ENCODE measurements at regions not wholly inside any gene's neighbourhood (a gene's known extent, or its start where the extent isn't known, plus 50 kb on each side); places are given as distances from the start of the nearest gene placed in this dataset.
"Not testable (repeated sequence)": the region's sequence is repeated elsewhere in the genome, so short reads cannot be mapped to it uniquely, and the experiment has no call there.

DNA sequence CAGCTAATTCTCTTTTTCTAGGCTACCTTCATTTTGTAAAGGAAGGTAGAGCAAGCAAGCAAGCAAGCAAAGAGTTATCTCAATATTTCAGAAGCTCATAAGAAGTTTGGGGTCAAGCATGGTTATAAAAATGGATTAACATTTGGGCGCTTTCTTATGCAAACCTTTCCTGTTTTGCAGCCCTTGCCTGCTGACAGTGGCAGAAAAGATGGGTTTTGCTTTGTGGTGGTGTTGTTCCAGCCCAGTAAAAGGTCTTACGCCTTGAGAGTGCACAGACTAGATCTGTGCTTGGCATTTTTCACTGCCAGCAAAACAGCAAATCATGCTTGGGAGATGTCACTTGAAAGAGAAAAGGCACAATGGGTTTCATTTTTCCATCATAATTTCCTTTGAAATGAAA is 1320.6 kb upstream of the CELF4 start:
- DNase-seq: no peak

DNA sequence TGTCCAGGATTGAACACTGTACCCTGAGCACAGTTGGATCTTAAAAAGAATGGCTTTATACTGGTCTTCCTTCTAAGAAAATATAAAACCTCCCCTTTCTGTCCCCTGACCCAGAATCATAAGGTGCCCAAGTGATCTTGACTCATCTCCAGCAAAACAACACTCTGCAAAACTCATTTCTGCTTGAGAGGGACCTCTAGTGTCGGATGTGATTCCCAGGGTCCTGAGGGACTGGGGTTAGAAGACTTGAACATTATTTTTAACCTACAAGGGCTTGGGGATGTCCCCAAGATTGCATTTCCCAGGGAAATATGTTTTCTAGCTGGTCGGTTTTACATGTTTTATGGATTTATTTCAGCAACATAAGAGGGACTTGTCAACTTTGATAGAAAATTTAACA is 1318.5 kb upstream of the CELF4 start:
- no peak for DNase-seq

DNA sequence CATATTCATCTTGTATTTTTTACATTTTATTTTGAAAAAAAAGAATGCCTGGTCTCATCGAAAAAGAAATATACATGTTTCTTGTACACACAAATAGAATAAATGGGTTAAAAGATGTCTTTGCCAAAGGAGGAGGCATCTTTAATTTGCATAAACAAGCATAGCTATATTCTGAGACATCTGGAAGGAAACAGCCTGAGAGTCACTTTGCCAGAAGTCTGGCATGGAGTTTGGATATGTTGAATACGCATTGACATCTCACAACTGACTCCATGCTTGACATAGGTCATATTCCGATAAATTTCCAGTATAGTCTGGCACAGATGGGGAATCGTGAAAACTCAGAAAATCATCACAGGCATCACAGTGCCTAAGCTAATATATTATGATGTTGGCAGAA is 1317.5 kb upstream of the CELF4 start:
- no peak for DNase-seq

DNA sequence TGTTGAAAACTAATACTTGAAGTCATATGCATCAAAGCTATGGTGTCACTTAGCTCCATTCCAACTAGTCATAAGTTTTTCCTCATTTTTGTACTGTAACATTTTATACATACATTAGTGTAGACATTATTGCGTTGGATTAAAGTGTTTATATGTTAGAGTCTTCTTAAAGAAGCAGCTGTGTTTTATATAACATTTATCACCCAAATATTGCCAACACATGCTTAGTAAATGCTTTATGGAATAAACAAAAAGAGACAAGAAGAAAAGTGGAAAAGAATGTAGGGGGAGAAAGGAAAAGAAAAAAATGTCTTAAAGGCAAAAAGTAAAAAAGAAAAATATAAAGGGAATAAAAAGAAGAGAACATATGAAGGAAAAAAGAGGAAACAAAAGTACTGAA is 1314.3 kb upstream of the CELF4 start:
- DNase-seq: no peak

DNA sequence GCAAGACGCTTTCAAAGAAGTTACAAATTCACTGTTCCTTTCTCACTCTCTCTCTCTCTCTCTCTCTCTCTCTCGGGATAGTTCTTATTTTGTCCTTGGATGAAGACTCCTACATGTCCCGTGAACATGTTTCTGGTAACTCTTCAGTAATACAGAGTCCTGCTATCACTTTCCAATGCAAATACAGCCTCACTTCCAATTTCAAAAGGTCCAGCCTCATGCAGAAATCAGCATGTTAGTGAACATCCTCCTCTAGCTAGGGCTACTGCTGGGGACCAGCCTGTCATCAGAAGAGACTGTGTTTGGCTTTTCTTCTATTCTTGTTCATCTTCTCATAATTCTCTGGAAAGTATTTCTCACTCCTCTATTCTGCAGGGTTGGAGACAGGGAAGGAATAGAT is 1306.7 kb upstream of the CELF4 start:
- DNase-seq: no peak

DNA sequence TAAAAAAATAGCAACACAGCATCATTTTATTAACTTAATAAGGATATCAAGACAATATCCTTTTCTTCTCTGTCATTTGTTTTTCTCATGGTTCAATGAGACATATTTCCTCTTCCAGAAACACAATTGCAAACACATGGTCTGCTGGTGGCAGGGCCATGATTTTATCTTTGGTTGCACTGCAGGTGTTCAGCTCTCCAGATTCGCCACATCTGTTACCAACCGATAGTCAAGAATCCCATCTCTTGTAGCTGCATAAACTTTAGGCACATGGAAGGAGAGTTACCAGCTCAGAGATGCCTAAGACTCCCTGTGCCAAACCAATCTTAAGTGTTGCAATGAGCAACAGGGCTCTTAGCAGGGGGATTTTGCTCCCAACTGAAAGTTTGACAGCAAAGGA is 1303.2 kb upstream of the CELF4 start:
- DNase-seq: no peak

DNA sequence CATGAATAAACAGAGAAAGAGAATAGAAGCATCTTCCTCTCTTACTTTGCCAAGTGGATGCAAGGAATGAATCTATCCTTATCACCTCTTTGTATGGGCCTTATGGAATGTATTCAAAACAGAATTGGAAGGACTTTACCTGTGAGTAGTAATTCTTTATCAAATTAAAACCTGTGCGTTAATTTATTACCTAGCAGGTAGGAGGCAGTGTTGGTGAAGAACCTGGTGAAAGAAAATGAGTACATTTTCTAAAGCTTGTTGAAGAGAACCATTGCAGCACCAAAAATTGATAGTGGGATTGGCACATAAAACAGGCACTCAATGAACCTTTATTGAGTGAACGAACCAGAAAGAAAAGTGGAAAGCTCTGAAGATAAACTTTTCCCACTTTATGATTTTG is 1302.1 kb upstream of the CELF4 start:
- no peak for DNase-seq

DNA sequence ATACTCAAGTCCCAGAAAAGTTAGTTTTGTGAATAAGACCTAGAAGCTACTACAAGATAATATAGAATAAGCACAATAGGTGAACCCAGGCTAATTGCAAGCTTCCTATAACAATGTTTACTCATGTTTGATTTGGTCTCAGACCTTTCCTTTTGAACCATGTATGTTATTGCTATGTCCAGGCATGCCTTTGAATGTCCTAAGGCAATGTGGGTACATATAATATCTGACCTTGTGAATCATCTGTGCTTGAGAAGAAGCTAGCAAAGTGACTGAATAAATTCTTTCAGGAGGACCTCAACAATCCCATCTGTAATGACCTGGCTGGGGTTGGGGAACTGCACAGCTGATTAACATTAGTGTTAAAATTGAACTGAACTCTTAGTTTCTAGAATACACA is 1285.9 kb upstream of the CELF4 start:
- no peak for DNase-seq

DNA sequence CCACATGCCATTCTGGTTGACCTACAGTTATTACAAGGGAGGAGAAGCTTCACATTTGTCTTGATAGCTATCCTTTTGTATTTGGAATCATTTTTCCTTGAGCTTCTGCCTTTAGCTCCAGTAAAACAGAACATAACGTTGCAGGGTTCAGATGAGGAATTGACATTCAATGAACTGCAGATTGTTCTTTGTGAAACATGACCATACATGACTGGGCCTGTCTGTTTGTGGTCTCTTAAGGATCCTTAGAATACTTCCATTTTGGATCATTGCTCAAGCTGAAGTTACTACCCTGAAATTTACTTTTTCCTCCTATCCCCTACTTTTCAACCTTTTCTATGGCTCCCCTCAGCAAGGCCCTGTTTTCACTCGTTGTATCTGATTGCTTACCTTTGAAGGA is 1281.7 kb upstream of the CELF4 start:
- DNase-seq: no peak

DNA sequence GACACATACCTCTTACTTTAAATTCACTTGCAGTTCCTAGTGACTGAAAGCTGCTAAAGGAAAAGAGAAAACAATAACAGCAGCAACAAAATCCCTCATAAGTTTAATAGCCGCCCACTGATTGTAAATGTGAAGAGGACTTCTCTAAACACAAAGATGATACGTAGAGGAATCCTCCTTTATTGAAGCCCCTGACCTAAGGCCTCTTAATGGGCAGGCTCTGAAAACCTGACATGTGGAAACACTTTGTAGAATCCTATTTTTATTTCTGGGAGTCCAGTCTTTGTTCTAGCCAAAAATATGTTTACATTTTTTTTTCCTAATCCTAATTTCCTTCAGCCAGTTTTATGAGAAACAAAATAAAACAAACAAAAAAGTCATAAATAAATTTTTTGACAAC is 1277.7 kb upstream of the CELF4 start:
- no peak for DNase-seq

DNA sequence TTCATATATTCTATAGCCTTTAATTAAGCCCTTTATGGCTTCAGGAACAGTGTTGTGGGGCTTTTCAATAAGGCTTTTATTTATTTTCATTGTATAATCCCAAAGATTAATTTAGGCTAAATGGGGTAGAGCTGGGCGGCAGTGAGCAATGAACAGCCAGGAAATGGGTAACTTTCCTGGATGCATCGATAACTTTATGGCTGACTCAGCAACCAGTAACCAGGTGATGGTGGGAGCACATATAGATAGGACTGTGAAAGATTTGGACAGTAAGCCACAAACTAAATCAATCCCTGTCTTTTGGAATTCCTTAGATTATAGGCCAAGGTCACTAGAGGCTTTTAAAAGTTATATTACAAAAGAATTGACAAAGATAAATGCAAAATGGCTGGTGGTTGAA is 1260.6 kb upstream of the CELF4 start:
- no peak for DNase-seq

DNA sequence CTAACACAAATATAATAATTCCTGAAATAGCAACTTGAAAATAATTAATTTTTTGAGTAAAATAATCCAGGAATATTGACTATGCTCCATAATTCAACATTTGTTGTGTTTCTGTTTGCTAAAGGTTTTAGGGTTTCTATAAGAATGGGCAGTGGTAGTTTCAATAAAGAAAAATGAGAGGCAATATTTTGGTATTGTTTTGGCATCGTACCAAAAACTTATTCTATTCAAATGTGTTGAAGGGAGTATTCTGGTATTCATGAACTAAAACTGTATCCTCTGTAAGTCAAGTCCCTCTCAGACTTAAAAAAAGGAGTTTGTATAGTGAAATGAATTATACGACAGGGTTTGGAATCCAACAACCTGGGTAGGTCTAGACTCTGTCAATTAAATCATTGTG is 1245.6 kb upstream of the CELF4 start:
- DNase-seq: no peak

DNA sequence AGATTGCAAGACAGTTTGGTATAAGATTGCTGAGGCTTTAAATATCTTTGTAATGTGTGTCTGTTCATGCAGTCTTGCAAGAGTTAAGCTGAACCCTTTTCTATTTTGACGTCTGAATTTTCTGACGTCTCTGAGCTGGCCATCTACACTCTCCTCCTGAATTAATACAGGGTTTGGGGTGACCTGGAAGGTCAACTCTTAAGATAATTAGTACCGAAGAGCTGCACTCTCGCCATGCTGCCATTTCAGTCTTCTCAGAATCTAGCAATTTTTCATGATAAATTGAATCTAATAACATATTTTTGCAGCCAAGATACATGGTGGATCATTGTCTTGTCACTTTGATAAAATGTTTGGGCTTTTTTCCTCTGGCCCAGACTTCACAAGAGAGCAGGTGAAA is 1245.2 kb upstream of the CELF4 start:
- DNase-seq: no peak

DNA sequence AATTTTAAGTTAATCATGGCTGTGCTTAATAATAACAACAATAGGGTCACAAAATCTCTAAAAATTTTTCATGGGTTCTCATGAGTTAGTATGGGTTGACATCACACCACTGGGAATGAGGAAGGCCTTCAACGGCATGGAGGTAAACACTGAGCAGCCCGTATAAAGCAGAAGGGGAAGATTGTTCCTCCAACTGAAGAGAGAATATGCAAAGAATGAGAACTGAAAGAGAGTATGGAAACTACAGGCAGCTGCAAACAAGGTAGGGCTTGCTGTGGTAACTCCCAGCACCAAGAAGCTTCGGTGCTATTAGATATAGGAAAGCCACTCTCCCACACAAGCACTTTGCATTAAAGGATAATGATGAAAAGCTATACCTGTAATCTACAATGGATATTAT is 1242.3 kb upstream of the CELF4 start:
- DNase-seq: no peak

DNA sequence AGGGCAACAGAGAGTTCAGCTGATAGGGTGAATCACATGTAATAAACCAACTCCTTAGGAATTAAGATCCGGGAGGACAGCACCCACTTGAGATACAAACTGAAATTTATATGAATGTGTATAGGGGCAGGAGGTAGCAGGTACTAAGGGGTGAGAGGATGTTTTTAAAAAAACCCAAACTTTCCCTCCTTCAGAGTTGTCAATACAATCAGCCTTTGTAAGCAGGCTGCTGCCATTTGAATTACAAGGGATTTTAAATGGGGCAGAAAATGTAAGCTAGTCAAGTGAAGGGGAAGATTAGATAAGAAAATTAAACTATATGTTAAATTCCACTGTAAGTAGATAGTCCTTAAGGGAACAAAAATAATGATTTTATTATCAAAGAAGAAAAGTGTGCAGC is 1239.7 kb upstream of the CELF4 start:
- DNase-seq: no peak

DNA sequence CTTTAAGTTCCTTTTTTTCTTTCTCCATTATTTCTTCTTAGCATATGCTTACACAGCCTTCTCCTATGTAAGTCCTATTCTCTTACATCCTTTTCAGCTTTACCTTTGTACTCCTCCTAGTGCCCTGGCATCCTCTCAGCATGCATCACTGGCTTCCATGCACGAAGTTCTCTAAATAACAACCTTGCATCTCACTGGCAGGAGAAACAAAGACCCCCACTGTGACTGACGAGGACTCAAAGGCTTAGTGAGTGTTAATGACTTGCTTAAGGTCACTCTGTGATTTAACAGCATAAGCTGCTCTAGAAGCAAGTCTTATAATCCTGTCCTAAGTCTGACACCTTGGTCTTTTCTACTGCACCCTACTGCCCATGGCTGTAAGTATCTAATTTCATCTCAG is 1236.0 kb upstream of the CELF4 start:
- DNase-seq: no peak

DNA sequence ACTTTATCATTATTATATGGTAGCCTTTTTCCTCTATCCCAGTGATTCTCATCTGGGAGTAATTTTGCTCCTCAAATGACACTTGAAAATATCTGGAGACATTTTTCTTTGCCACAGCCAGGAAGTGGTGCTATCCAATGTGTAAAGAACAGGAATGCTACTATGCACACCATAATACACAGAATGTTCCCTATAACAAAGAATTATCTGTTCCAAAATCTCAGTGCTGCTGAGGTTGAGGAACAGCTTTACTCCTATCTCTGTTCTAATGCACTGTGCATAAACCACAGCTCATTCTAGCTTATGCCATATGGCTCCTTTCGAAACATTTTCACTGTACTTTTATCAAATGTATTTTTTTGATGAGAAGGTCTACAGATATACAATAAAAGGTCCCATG is 1231.2 kb upstream of the CELF4 start:
- no peak for DNase-seq

DNA sequence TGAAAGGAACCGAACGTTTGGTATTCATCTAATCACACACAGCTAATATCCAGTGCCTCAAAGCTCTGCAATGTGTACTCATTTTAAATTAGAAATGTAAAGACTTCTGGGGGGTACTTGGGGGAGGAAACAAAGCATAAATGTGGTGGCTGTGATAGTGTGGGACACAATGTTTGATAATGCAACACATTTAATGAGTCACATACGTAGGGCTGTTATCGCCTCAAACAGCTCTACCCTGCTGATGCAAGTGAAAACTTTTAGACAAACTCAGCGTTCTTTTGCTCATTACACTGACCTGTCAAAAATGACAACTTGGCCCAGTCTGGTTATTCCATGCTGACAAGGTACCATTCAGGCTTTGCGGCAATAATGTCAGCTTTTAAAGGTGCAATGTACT is 1227.1 kb upstream of the CELF4 start:
- DNase-seq: no peak

DNA sequence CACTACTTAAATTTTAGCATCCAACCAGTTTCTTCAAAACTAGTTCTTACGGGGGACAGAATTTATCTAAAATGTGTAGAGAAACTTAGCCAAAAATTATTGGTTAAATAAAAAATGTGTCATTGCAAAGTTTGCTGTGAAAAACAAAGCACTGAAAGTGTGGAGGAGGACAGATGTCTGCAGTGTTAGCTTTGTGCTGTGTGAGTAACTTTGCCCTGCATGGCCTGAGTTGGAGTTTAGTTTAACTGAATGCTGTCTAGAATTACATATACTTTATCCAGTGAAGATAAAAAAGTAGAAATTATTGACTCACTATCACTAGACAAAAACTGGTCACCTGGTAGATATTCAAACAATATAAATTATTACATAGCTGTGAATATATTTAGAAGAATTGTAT is 1225.2 kb upstream of the CELF4 start:
- no peak for DNase-seq

DNA sequence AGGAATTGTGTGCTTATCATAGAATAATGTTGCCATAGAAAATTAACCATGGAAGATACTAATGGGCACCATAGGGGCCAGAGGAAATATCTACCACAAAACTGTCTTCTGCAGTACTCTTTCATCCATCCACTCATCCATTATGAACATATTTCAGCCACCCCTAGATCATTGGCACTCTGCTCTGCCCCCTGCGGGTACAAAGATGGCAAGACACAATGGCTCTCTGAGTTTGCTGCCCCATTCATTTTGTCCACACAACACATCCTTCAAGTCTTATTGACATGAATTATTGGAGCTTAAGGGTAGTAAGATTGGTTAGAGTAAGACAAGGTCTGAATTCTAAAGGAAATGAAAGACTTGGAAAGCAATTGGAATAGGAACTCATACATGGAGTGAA is 1224.7 kb upstream of the CELF4 start:
- DNase-seq: no peak

DNA sequence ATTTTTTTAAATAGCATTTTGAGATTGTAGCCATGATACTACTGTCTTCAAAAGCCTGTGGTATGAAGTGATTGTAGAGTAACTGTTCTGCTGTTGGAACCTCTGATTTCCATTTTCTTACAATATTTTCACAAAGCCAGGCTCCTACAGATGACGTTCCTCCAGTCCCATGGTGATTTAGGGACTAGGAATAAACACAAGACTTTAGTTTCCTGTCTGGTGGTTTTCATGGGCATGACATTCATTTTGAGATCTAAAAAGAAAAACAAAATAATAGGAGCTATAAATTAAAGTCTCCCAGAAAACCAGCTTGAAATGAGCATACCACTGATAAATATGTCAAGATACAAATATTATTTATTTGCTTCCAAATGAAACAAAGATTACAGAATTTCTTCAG is 1223.5 kb upstream of the CELF4 start:
- DNase-seq: no peak

DNA sequence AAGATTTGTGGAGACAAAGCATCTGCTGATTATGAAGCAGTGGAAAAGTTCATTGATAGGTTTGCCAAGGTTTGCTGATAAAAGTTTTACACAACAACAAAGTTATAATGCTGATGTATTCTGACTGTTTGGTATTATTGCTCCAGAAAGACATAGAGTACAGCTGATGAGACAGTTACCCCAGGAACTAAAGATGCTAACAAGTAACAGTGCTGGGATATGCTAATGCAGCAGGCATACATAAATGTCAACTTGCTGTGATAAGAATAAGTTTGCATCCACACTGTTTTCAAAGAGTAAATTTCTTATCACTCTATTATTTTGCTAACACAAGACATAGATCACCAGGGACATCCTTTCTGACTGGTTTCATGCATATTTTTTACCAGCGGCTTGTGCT is 1221.3 kb upstream of the CELF4 start:
- DNase-seq: no peak

DNA sequence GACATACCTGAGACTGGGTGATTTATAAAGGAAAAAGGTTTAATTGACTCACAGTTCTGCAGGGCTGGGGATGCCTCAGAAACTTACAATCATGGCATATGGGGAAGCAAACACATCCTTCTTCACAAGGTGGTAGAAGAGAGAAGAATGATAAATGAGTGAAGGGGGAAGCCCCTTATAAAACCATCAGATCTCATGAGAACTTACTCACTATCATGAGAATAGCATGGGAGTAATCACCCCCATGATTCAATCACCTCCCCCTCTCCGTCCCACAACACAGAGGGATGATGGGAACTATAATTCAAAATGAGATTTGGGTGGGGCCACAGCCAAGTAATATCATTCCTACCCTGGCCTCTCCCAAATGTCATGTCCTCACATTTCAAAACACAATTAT is 1206.0 kb upstream of the CELF4 start:
- DNase-seq: not testable (repeated sequence)

DNA sequence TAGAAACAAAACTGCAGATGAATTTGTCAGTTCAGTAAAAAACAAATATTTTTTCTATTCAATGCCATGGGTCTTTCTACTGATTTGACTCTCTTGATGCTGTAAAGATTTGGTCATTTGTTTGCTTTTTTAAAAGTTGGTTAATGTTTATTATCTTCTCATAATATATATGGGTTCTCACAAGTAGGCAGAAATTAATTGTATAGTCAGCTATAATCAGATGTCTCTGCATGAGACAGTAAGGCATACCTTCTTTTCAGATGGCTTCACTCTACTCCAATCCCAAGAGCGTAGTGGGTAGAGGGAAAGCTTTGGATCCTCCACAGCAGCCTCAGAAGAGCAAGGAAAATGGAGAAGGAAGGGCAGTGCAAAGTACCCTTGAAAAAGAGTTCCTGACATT is 1202.9 kb upstream of the CELF4 start:
- no peak for DNase-seq

DNA sequence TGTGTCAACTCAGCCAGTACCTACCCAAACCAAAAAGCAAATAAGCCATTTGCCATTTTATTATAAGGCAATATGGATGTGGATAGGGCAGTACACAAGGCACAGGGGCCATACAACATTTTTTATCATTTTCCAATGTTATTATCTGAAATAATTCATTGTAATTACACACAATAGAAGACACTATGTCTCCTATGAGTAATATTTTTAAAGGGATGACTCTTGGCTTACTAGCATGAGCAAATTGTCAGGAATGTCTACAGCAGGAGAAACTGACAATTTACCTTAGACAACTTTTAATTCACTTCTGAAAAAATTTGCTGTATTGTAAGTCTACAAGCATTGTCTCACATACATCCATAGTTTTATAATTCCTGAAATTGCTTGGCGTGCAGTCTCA is 1193.9 kb upstream of the CELF4 start:
- DNase-seq: no peak

DNA sequence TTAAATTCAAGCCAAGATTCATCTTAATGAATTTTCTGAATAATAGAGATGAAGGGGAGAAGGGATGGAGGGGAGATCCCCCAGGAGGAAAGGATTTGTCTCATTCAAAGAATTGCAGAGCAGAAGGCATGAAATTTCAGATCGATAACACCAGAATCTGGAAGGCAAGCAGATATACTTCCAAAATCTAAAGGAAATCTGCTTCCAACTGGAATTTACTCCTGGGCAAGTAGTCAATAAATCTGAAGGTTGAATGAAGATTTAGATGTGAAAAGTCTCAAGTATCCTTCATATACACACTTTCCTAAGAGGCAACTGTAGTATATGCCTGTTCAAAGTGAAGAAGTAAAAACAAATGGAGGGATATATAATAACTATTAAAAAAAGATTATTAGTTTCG is 1190.8 kb upstream of the CELF4 start:
- no peak for DNase-seq

DNA sequence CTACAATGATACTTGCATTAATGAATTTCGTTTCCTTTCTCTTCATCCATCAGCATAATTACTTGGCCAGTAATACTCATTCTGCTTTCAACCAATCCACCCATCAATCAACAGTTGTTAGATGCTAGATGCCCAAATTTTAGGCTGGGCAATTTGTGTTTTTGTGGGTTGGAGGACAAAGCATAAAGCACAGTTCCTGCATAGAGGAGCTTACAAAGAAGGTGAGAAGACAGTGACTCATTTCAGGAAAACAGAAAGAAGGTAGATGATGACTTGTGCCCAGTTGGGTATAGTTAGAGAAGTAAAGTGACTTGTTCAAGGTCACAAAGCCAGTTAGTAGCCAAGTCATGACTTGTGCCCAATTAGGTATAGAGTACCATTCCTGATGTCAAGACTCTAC is 1186.8 kb upstream of the CELF4 start:
- DNase-seq: no peak

Measured in CD4-positive, alpha-beta T cell treated with Interleukin-17A for 1 hour (primary cell).